NCI-H2196 treated with DMSO at 0.1 percent for 48 hours (cell line): ENCODE measurements at regions not wholly inside any gene's neighbourhood (a gene's known extent, or its start where the extent isn't known, plus 50 kb on each side); places are given as distances from the start of the nearest gene placed in this dataset.
"Not testable (repeated sequence)": the region's sequence is repeated elsewhere in the genome, so short reads cannot be mapped to it uniquely, and the experiment has no call there.

Experiments
- DNase-seq: peaks from one replicate; lab custom pipeline; 2025; ENCODE audit not compliant: unreplicated experiment; lab: John Stamatoyannopoulos, UW

DNA sequence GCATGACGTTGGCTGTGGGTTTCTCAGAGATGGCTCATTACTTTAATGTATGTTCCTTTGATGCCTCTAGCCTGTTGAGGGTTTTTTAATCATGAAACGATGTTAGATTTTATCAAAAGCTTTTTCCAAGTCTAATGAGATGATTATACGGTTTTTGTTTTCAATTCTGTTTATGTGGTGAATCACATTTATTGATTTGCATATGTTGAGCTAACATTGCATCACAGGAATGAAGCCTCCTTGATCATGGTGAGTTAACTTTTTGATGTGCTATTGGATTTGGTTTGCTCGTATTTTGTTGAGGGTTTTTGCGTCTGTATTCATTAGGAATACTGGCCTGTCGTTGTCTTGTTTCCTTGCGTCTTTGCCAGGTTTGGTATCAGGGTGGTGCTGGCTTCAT is 52.3 kb upstream of the PTPN12 start:
- no peak for DNase-seq

DNA sequence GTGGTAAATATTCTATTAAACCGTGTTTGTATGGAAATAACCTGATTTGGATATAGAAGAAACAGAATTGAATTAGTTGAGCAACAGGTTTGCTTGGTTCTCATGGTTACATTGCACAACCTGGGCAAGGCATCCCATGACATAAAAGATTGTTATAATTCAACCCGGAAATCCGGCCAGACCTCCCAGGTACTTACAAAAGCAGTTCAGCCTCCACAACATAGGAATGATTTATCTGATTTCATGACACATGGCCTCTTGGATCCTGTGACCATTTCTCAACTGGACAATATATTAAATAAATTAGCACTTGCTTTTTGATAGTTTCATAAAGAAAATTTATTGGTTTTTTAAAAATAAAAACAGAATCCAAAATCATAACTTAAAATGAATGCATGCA is 55.1 kb upstream of the PTPN12 start:
- no peak for DNase-seq

DNA sequence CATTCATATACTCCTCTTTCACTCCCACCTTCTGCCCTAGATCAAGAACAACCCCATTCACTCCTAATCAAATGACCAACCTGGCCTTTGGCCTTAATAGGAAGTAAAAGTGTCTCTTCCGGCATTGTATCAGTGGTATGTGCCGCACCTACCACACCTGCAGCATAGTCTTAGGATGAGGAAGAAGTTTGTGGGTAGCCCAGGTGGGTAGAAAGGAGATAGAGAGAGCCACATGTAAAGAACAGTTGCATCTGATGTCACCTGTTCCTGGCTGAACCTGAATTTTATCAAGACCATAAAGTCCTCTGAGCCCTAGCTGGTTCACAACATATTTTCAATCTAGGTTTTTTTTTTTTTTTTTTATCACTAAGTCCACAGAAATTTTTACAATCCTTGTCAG is 55.5 kb upstream of the PTPN12 start:
- DNase-seq = no peak

DNA sequence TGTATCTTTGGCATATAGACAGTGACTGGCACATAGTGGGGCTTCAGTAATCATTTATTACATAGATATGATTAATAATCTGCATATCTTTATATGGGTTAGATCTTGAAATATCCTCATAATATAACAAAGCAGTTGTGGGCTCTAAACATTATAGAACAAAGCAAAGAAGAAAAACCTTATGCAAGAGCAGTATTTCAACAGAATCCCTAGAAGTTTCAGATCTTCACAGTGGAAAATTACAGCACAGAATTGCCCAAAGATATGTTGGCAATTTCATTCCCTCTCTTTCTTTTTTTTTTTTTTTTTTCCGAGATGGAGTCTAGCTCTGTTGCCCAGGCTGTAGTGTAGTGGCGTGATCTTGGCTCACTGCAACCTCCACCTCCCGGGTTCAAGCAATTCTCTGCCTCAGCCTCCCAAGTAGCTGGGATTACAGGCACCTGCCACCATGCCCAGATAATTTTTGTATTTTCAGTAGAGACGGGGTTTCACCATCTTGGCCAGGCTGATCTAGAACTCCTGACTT is 56.9 kb upstream of the PTPN12 start:
- DNase-seq = not testable (repeated sequence)

DNA sequence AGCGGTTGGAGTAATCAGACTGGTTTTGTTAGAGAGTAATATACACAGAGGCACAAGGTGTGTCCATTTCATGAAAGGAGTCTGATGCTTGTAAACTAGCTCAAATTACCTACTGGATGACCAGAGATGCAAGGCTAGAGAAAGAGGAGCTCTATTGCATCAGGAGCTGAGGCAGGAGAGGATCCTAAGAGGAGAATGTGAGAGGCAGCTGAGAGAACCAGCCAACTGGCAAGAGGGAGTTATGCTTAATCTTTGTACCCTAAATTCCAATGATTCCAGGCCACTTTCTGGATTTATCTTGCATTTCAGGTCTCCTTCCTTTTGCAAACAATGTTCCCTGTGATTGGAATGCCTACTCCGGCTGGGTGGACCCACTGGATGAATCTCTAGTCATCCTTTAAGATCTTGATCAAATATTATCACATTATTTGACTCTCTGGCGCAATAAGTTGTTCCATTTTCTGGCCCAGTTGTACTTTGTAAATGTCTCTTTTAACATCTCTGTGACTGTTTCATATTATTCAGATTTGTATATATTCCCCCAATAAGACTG is 57.5 kb upstream of the PTPN12 start:
- peak; percentile 40 for DNase-seq

DNA sequence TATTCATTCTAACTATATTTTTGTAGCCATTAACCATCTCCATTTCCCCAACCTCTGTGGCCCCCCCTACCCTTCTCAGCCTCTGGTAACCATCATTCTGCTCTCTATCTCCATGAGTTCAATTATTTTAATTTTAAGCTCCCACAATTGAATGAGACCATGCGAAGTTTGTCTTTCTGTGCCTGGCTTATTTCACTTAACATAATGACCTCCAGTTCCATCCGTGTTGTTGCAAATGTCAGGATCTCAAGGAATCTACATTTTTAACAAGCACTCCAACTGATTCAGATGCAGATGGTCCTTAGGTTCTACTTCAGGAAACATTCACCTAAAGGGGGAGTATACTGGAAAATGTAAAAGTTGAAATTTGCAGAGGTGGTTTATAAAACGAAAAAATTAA is 60.2 kb upstream of the PTPN12 start:
- DNase-seq = no peak

DNA sequence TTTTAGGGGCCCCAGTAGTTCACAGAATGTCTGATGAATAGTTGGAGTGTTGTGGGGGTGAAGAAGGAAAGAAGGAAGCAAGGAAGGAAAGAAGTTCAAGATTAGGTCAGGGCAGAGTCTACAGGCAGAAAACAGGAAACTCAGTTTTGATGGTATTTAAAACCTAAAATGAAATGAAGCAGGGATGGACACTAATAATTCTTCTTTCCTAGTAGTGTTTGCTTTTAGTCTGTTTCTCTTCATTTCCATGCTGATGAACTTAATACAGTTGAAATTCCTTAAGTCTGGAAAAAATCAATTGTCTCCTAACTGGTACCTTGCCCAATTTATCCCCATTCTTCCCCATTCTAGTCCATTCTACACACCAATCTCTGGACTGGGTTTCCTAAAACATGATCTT is 59.0 kb upstream of the GSAP start:
- no peak for DNase-seq

DNA sequence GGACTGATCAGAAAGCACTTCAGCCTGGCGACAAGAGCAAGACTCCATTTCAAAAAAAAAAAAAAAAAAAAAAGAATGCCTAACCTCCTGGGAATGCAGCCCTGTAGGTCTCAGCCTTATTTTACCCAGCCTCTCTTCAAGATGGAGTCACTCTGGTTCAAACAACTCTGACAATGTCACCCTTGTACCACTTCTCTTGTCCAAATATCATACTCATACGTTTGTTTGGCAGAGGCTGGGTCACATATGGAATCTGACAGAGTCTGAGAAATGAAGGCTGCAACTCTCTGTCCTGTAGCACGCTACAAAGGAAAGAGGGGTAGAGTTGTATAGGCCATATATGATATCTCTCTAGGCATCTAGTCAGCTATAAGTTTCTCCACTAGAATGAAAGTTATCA is 58.6 kb upstream of the GSAP start:
- DNase-seq = no peak

DNA sequence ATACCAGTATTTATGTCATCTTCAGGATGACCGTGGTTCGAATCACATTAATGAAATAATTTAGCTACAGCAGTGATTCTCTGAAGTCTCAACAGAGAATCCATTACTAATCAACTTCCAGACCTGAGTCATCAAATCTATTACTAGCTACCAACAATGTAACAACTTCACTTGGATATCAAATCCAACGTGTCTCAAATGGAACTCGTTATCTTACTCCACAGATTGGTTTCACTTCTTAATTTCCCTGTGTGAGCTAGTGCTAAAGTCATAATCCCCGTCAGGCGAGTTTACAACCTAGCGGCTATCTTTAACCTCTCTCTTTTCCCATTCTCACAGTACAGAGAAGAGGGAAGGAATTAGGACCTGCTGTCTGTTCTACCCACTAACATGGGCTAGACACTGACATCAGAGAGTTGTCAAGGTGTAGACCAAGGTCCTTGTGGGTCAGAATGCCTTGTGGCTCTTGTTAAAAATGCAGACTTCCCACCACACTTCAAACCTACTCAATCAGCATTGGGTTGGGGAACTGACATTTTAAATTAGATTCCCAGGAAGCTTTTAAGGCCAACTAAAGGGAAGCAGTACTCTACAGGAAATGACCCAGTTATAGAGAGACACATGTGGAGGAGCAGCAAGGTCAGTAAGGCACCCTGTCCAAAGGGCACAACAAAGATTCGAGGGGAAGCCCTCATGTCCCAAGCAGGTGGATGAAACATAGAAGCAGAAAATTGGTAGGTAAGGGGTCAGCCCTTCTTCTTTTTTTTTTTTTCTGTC is 57.3 kb upstream of the GSAP start:
- no peak for DNase-seq

DNA sequence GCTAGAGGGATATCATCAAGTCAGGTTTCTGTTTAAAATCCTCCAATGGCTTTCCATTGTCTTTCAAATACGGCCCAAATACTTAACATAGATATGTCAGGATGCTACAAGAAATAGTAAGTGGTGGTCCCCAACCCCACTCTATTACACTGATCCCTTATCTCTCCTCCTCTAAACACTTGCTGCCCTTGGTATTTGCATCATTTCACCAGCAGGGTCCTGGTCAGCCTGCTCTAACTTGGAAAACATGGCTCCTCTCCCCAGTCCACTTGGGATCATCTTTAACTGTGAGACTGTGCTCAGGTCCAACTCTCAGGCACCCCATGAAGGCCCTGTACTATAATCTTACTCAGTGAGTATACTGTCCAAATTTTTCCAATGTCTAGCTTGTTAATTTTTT is 53.8 kb upstream of the GSAP start:
- no peak for DNase-seq

DNA sequence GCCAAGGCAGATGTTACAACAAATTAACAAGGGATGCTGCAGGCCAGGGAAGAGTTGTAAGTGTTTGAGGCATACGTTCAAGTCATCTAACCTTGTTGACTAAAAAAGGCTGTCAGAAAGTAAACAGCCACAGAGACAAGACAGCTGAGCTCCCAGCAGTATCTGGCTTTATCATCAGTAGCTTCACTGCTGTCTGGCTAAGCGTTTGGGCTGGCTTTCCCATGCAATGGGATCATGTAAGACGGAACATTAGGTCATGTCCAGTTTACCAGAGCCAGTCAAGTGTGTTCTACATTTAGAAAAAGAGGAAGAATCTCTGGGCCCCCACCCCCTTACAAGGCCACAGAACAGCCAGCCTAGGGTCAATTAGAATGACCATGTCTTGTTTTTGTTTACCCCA is 51.3 kb upstream of the GSAP start:
- no peak for DNase-seq

DNA sequence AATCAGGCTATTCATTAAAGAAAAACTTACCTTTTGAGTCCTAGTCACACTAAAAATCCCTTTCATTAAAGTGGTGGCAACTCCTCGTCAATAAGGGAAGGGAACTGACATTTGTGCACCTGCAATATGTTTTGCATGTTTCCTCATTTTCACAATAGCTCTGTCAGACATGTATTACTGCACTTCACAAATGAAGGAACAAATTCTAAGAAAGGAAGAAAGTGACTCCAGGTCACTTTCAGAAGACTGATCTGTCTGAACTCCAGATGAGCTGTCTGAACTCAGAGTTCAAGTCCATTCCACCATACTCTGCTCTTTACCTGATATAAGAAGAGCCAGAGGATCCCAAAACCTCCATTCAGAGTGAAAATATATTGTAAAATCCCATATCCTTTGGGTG is 50.3 kb upstream of the GSAP start:
- DNase-seq = no peak
